HEK293T (cell line): ENCODE measurements at regions not wholly inside any gene's neighbourhood (a gene's known extent, or its start where the extent isn't known, plus 50 kb on each side); places are given as distances from the start of the nearest gene placed in this dataset.

Experiments
- CTCF ChIA-PET: fragments of 350-600 bp; formaldehyde crosslinking; extraction: SDS; loops from one replicate; lab custom pipeline; 2021; ENCODE audit warnings: antibody characterized with exemption, inconsistent platforms; lab: Yijun Ruan, JAX
- POLR2A ChIA-PET: fragments of 350-600 bp; formaldehyde crosslinking; extraction: SDS; loops from one replicate; lab custom pipeline; 2020; ENCODE audit warnings: antibody characterized with exemption, inconsistent platforms; lab: Yijun Ruan, JAX
- DNase-seq: peaks from one replicate; pipeline ENCODE4 v3.0.0; 2012; ENCODE audit warnings: mixed read lengths; ENCODE audit errors: extremely low spot score
- ARNT ChIP-seq: fragments of 450-650 bp; IDR thresholded peaks from 2 replicates; pipeline ENCODE4 v1.6.1; 2017; ENCODE audit warnings: mild to moderate bottlenecking
- BHLHE40 ChIP-seq: fragments of 450-650 bp; IDR thresholded peaks from 2 replicates; pipeline ENCODE4 v1.6.1; 2016; ENCODE audit warnings: mild to moderate bottlenecking, moderate library complexity, borderline replicate concordance
- CTBP1 ChIP-seq: fragments of 450-650 bp; IDR thresholded peaks from 2 replicates; pipeline ENCODE4 v1.6.1; 2016; ENCODE audit warnings: borderline replicate concordance
- ELF4 ChIP-seq: fragments of 450-650 bp; IDR thresholded peaks from 2 replicates; pipeline ENCODE4 v1.6.1; 2017; ENCODE audit warnings: antibody characterized with exemption
- FOXA1 ChIP-seq: fragments of 450-650 bp; IDR thresholded peaks from 2 replicates; pipeline ENCODE4 v1.6.1; 2016; ENCODE audit warnings: mild to moderate bottlenecking
- FOXK2 ChIP-seq: fragments of 450-650 bp; IDR thresholded peaks from 2 replicates; pipeline ENCODE4 v1.6.1; 2016; ENCODE audit warnings: mild to moderate bottlenecking
- FOXM1 ChIP-seq: fragments of 450-650 bp; IDR thresholded peaks from 2 replicates; pipeline ENCODE4 v1.6.1; 2017; ENCODE audit warnings: mild to moderate bottlenecking, borderline replicate concordance
- HDGF ChIP-seq: fragments of 450-650 bp; IDR thresholded peaks from 2 replicates; pipeline ENCODE4 v1.6.1; 2017; ENCODE audit warnings: antibody characterized with exemption, borderline replicate concordance
- L3MBTL2 ChIP-seq: fragments of 450-650 bp; conservative IDR thresholded peaks from 2 replicates; pipeline ENCODE4 v1.6.1; 2016; ENCODE audit warnings: mild to moderate bottlenecking
- LEF1 ChIP-seq: fragments of 450-650 bp; IDR thresholded peaks from 2 replicates; pipeline ENCODE4 v1.6.1; 2017; ENCODE audit warnings: mild to moderate bottlenecking, borderline replicate concordance
- NFRKB ChIP-seq: fragments of 450-650 bp; IDR thresholded peaks from 2 replicates; pipeline ENCODE4 v1.6.1; 2016; ENCODE audit warnings: mild to moderate bottlenecking, moderate library complexity
- PKNOX1 ChIP-seq: fragments of 450-650 bp; IDR thresholded peaks from 2 replicates; pipeline ENCODE4 v1.6.1; 2016
- SP1 ChIP-seq: fragments of 450-650 bp; IDR thresholded peaks from 2 replicates; pipeline ENCODE4 v1.6.1; 2017
- SUZ12 ChIP-seq: fragments of 450-650 bp; IDR thresholded peaks from 2 replicates; pipeline ENCODE4 v1.6.1; 2016; ENCODE audit warnings: mild to moderate bottlenecking
- TARDBP ChIP-seq: fragments of 450-650 bp; IDR thresholded peaks from 2 replicates; pipeline ENCODE4 v1.6.1; 2016
- ZNF384 ChIP-seq: fragments of 450-650 bp; IDR thresholded peaks from 2 replicates; pipeline ENCODE4 v1.6.1; 2016

- ChIA-PET CTCF (no interaction called here), POLR2A (no interaction called here)
- no peak for TF ChIP-seq SUZ12
- DNase-seq: no peak
These were observed 442.5 kb upstream of the LCORL start for GRCh38 chr4:18463987-18464559.

GRCh38 chr4:18458465-18458864 is 436.9 kb upstream of the LCORL start:
- TF ChIP-seq FOXK2 (no peak), HDGF (no peak), FOXA1 (no peak), LEF1 (no peak), ZNF384 (no peak), PKNOX1 (no peak), FOXM1 (no peak), ARNT (no peak), SUZ12 (no peak), NFRKB (no peak), CTBP1 (no peak)
- POLR2A ChIA-PET: no interaction called here

GRCh38 chr4:18454349-18454748 is 432.8 kb upstream of the LCORL start:
- ChIA-PET CTCF (no interaction called here), POLR2A (no interaction called here)
- DNase-seq: no peak
- TF ChIP-seq FOXK2 (no peak), CTBP1 (no peak), ZNF384 (no peak)

More at GRCh38 chr4:18458465-18458864, 436.9 kb upstream of the LCORL start:
- CTCF ChIA-PET: no interaction called here
- no peak for DNase-seq

- POLR2A ChIA-PET: no interaction called here
- no peak for DNase-seq
- TF ChIP-seq L3MBTL2: no peak
- TF ChIP-seq FOXA1: no peak
- no peak for TF ChIP-seq ELF4
- no peak for TF ChIP-seq CTBP1
- TF ChIP-seq BHLHE40: no peak
- TF ChIP-seq FOXK2: no peak
- TF ChIP-seq ZNF384: no peak
- no peak for TF ChIP-seq SUZ12
- TF ChIP-seq ARNT: no peak
- no peak for TF ChIP-seq SP1
- no peak for TF ChIP-seq TARDBP
- no peak for TF ChIP-seq HDGF
- TF ChIP-seq LEF1: no peak
- TF ChIP-seq PKNOX1: no peak
- no peak for TF ChIP-seq FOXM1
- TF ChIP-seq NFRKB: no peak
- CTCF ChIA-PET: no interaction called here
These were observed 423.6 kb upstream of the LCORL start for GRCh38 chr4:18445110-18445509.

GRCh38 chr4:18444206-18444605 is 422.7 kb upstream of the LCORL start:
- POLR2A ChIA-PET: no interaction called here
- CTCF ChIA-PET: no interaction called here
- DNase-seq: no peak
- TF ChIP-seq PKNOX1 (no peak), HDGF (no peak)

- CTCF ChIA-PET: no interaction called here
- POLR2A ChIA-PET: no interaction called here
- TF ChIP-seq HDGF (no peak), FOXK2 (no peak), ELF4 (no peak), ARNT (no peak), L3MBTL2 (no peak), FOXA1 (no peak)
- DNase-seq: no peak
These were observed 421.4 kb upstream of the LCORL start for GRCh38 chr4:18442957-18443356.

- ChIA-PET POLR2A (no interaction called here), CTCF (no interaction called here)
- DNase-seq: no peak
- no peak for TF ChIP-seq FOXM1
- no peak for TF ChIP-seq ZNF384
- no peak for TF ChIP-seq TARDBP
- TF ChIP-seq NFRKB: no peak
- TF ChIP-seq L3MBTL2: no peak
- TF ChIP-seq SUZ12: no peak
- no peak for TF ChIP-seq PKNOX1
- TF ChIP-seq ELF4: no peak
- no peak for TF ChIP-seq FOXA1
- TF ChIP-seq CTBP1: no peak
- TF ChIP-seq FOXK2: no peak
- no peak for TF ChIP-seq BHLHE40
- no peak for TF ChIP-seq SP1
These were observed 420.1 kb upstream of the LCORL start for GRCh38 chr4:18441676-18442075.
